ENCODE measurements at regions not wholly inside any gene's neighbourhood (a gene's known extent, or its start where the extent isn't known, plus 50 kb on each side); places are given as distances from the start of the nearest gene placed in this dataset.

GRCh38 chr6:1110164-1110563 is 201.7 kb upstream of the FOXQ1 start:
- no peaks in the 10 kb centered on the region for H3K9me3 Mint-ChIP-seq
- peaks cover 8% of the 10 kb centered on the region for H3K4me1 Mint-ChIP-seq
- TF ChIP-seq CTCF (IDR thresholded peaks at IDR 0.05; ENCODE audit: unreplicated experiment in 3 of 3): no peak
- H3K4me3 Mint-ChIP-seq: no peak overlapping the region
- H3K36me3 Mint-ChIP-seq (ENCODE audit: low read depth): no peaks in the 10 kb centered on the region
- H3K27ac Mint-ChIP-seq: no peak overlapping the region
- peaks cover 11% of the 10 kb centered on the region for H3K27me3 Mint-ChIP-seq (ENCODE audit: low read depth)

GRCh38 chr6:1109134-1109533 is 202.8 kb upstream of the FOXQ1 start:
- H3K9me3 Mint-ChIP-seq: no peaks in the 10 kb centered on the region
- no peak overlapping the region for H3K27ac Mint-ChIP-seq
- H3K27me3 Mint-ChIP-seq (ENCODE audit: low read depth): peaks cover 19% of the 10 kb centered on the region
- no peak overlapping the region for H3K4me3 Mint-ChIP-seq
- H3K4me1 Mint-ChIP-seq: peaks cover 2% of the 10 kb centered on the region
- TF ChIP-seq CTCF (IDR thresholded peaks at IDR 0.05; ENCODE audit: unreplicated experiment in 3 of 3): no peak
- H3K36me3 Mint-ChIP-seq (ENCODE audit: low read depth): no peaks in the 10 kb centered on the region

GRCh38 chr6:1108198-1108597 is 203.7 kb upstream of the FOXQ1 start:
- no peak for TF ChIP-seq CTCF (IDR thresholded peaks at IDR 0.05; ENCODE audit: unreplicated experiment in 3 of 3)
- Mint-ChIP-seq H3K9me3 (no peaks in the 10 kb centered on the region), H3K4me1 (peaks cover 3% of the 10 kb centered on the region), H3K36me3 (ENCODE audit: low read depth) (no peaks in the 10 kb centered on the region), H3K27me3 (ENCODE audit: low read depth) (peaks cover 19% of the 10 kb centered on the region), H3K27ac (no peak overlapping the region), H3K4me3 (no peak overlapping the region)

GRCh38 chr6:1107578-1107977 is 204.3 kb upstream of the FOXQ1 start:
- Mint-ChIP-seq H3K9me3 (no peaks in the 10 kb centered on the region), H3K27me3 (ENCODE audit: low read depth) (peaks cover 22% of the 10 kb centered on the region), H3K36me3 (ENCODE audit: low read depth) (no peaks in the 10 kb centered on the region), H3K4me1 (peaks cover 7% of the 10 kb centered on the region), H3K4me3 (no peak overlapping the region), H3K27ac (no peak overlapping the region)
- no peak for TF ChIP-seq CTCF (IDR thresholded peaks at IDR 0.05; ENCODE audit: unreplicated experiment in 3 of 3)

GRCh38 chr6:1105833-1106400 is 206.0 kb upstream of the FOXQ1 start:
- peaks cover 7% of the 10 kb centered on the region for H3K4me1 Mint-ChIP-seq
- H3K9me3 Mint-ChIP-seq: no peaks in the 10 kb centered on the region
- TF ChIP-seq CTCF (IDR thresholded peaks at IDR 0.05; ENCODE audit: unreplicated experiment in 3 of 3): no peak
- H3K4me3 Mint-ChIP-seq: no peak overlapping the region
- H3K27me3 Mint-ChIP-seq (ENCODE audit: low read depth): peaks cover 25% of the 10 kb centered on the region
- H3K27ac Mint-ChIP-seq: no peak overlapping the region
- H3K36me3 Mint-ChIP-seq (ENCODE audit: low read depth): no peaks in the 10 kb centered on the region

- H3K27me3 Mint-ChIP-seq (ENCODE audit: low read depth): peaks cover 29% of the 10 kb centered on the region
- peaks cover 7% of the 10 kb centered on the region for H3K4me1 Mint-ChIP-seq
- H3K4me3 Mint-ChIP-seq: no peak overlapping the region
- TF ChIP-seq CTCF (IDR thresholded peaks at IDR 0.05; ENCODE audit: unreplicated experiment in 3 of 3): no peak
- no peaks in the 10 kb centered on the region for H3K9me3 Mint-ChIP-seq
- no peaks in the 10 kb centered on the region for H3K36me3 Mint-ChIP-seq (ENCODE audit: low read depth)
- H3K27ac Mint-ChIP-seq: no peak overlapping the region
Observed at GRCh38 chr6:1104988-1105670, 206.8 kb upstream of the FOXQ1 start.

All from nephron (organoid).